Cardiac septum (tissue), 1 donor: ENCODE measurements at regions not wholly inside any gene's neighbourhood (a gene's known extent, or its start where the extent isn't known, plus 50 kb on each side); places are given as distances from the start of the nearest gene placed in this dataset.

Experiments used
- DNase-seq: peaks from one replicate; pipeline ENCODE4 v3.0.0-alpha.2; 2020; ENCODE audit warnings: low spot score
- intact Hi-C: fragments of 100-400 bp; cut with DNase I; formaldehyde crosslinking; loops from one replicate; pipeline ENCODE4 v1.14.0; 2022
- donor health status: DM: no; HTN: no; CAD: no.

- peak; percentile 61 for DNase-seq
These were observed 210.4 kb downstream of the KIF26A start for GRCh38 chr14:104348741-104349140.

DNA sequence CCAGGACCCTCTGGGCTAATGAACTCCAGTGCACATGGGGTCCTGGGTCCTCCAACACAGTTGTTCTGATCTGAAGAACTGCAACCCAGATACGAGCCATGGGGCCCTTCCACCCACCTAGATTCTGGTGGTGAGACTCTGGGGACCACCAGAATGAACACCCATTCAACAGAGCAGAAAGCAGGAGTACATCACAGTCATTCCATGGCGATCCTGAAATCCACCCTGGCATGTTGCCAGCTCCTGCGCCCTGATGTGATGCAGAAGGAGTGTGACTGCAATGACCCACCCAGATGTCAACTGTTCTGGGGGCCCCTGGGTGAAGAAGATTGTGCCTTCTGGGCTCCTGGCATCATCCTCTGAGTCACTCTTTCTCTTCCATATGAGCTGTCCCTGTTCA is 211.6 kb downstream of the KIF26A start:
- intact Hi-C loops, result loop anchor here (10.0 kb wide), 1 partner anchor 215 kb away; the partner anchor contains the start of gene KIF26A
- peak; percentile 47 for DNase-seq

More at GRCh38 chr14:104348741-104349140, 210.4 kb downstream of the KIF26A start:
- intact Hi-C loops, result loop anchor here (10.0 kb wide), 1 partner anchor 214 kb away; the partner anchor contains the start of gene KIF26A

DNA sequence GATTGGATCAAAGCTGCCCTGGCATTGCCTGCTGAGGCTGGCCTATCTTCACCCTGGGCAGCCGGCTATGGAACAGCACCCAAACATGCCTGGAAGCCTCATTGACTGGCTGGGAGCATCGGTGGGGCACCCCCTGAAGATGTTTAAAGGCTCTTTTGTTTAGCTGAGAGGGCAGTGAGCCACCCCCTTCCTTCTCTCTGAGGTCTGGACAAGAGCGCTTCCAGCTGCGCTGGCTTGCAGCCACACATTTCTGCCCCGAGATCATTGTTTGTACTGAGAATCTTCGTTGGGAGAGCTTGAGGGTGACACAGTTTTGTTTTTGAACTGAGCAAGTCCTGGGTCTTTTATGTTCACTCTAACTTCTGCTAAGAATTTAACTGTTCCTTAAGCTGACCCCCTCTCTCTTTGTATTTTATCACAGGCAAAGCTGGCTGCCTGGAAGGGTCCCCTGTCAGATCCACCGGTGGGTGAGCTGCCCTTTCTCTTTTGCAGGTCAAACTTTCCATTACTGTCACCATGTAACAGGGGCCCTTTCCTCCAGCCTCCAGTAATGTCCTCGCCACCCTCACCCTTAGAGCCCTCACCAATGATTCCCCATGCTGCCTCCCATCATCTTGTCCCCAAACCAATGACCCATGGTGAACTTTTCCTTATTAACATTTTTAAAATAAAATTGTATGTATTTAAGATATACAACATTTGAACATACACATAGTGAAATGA is 212.2 kb downstream of the KIF26A start:
- DNase-seq, result peak; percentile 41
- intact Hi-C loops, result no loop called here

DNA sequence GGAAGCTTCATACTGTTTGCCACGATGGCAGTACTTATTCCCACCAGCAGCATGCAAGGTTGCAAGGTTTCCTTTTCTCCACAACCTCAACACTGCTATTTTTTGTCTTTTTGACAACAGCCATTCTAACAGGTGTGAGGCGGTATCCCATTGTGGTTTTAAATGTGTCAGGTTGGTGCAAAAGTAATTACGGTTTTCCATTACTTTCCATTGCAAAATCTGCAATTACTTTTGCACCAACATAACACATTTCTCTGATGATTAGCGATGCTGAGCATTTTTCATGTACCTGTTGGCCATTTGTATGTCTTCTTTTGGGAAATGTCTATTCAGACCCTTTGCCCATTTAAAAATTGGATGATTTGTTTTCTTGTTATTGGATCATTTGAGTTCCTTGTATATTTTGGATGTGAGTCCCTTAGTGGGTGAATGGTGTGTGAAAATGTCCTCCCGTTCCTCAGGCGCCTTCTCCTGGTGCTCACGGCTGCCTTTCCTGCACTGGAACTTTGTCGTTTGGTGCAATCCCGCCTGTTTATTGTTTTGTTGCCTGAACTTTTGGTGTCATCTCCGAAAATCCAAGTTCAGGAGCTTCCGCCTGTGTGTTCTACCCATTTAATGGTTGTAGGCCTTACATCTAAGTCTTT is 213.6 kb downstream of the KIF26A start:
- intact Hi-C loops, result no loop called here
- DNase-seq, result no peak

DNA sequence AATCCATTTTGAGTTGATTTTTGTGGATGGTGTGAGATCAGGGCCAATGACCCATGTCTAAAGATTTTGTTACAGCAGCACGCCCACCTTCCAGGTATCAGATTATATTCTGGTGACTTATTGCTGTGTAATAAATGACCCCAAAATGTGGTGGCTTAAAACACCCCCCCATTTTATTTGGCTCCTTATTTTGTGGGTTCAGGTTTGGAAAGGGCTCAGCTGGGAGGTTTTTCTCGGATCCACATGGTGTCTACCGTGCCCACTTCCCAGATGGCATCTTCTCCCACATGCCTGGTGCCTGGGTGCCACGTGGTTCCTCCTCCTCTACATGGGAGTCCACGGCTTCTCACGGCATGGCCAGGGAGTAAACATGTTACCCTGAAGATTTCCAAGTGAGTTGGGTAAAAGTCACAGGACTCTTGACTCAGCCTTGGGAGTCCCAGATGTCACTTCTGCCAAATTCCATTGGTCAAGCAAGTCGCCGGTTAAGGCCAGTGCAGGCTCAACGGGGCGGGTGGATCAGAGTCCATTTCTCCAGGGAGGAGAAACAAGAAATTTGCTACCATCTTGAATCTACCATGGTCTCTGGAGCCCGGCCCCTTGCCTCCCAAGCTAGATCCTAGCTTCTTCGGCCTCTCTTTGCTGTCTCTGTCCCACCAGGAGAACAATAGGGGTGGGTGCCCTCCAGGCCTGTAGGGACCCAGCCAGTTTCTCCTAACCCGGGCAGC is 214.3 kb downstream of the KIF26A start:
- intact Hi-C loops, result no loop called here
- peak; percentile 50 for DNase-seq

DNA sequence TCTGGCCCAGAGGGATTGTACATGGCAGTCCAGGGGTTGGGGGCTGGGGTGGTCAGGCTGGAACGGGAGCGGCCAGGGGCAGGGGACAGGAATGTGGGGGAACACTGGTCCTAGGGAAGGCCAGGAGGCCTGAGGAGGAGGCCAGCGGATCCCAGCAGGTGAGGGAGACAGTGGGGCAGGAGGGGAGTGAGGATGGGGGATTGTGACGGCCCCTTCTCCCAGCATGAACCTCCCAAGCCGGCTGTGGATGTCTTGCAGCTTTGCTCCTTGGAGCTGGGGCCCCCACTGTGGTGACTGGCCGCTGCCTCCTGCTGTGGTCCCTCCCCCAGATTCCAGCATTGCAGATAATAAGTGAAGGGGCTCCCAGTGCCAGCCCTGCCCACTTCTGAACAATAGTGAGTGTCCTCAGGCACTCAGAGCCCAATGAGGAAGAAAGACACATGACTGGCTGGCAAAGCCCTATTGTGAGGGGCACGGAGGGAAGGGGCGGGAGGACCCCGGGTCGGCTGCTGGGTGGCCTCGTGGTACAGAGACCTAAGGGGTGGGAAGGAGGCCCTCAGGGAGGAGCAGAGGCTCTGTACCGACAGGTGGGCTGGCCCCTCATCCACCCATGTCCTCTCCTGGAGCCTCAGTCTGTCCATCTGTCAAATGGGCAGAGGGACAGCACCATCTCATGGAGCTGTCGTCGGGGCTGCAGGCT is 215.0 kb downstream of the KIF26A start:
- intact Hi-C loops, result no loop called here
- peak; percentile 66 for DNase-seq

- peak; percentile 75 for DNase-seq
- intact Hi-C loops, result no loop called here
These were observed 215.7 kb downstream of the KIF26A start for GRCh38 chr14:104353921-104354701.

DNA sequence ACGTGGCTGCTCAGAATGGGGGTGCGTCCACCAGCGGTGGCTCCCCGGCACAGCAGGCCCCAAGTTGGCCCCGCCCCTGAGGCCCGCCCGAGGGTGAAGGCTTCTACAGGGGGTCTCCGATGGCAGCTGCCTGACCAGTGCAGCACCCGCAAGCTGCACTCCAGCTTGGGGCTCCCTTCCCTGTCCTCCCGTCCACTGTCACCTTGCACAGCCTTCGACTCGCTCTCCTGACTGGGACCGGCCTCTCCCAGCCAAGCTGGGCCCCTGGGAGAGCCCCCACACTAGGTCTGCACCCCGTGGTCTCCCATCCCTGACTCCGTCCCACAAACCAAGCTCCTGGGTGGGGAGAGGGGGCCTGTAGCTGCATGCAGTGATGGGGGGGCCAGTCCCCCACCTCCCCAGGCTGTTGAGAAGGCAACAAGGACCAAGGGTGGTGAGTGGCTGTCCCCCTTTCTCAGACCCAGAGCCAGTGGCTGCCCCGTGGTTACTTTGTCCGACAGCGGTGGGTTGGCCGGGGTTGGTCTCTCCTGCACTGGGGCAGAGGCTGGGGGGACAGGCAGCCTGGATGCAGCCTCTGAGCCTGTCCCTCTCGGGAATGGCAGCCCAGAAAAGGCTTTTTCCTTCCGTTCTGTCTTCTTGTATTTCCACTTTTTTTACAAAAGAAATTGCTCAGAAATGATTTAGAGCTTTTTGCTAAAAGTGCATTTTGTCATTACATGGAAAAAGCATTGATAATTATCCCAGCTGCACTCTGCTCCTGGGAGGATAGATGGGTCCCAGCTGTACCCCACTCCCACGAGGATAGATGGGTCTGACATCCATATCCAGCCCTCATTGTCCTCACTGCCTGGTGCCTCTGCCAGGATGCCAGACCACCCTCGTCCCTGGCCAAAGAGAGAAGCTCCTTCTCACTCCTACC is 217.0 kb downstream of the KIF26A start:
- DNase-seq, result peak; percentile 56
- intact Hi-C loops, result no loop called here

DNA sequence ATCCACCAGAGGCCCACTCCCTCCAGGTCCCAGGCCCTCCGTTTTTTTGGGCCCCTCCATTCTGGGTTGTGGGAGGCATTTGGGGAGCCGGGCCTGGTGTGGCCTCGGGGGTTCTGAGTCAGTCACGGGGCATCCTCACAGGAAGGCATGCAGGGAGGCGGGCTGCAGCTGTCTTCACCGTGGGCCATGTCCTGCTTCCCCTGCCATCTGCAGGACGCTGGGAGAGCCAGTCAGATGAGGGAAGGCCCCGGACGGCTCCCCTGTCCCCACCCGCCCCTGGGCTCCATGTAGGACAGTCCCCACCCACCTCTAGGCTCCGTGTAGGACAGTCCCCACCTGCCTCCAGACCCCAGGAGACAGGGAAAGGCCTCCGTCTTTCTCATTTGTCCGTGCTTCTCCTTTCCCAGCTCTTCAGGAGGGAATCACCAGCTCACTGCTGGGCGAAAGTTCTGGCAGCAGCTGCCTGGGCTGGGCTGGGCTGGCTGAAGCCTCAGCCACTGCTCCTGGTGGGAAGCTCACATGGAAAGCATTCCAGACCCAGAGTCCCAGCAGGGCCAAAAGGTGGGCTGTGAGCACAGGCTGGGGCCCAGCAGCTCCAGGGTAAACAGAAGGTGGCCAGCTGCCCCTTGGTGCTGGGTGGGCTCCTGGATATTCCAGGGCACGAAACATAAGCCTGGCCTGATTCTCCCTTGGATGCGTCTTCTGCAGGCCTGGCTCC is 217.8 kb downstream of the KIF26A start:
- intact Hi-C loops, result no loop called here
- DNase-seq, result peak; percentile 70

- intact Hi-C loops, result no loop called here
- peak; percentile 73 for DNase-seq
These were observed 218.6 kb downstream of the KIF26A start for GRCh38 chr14:104356738-104357688.

DNA sequence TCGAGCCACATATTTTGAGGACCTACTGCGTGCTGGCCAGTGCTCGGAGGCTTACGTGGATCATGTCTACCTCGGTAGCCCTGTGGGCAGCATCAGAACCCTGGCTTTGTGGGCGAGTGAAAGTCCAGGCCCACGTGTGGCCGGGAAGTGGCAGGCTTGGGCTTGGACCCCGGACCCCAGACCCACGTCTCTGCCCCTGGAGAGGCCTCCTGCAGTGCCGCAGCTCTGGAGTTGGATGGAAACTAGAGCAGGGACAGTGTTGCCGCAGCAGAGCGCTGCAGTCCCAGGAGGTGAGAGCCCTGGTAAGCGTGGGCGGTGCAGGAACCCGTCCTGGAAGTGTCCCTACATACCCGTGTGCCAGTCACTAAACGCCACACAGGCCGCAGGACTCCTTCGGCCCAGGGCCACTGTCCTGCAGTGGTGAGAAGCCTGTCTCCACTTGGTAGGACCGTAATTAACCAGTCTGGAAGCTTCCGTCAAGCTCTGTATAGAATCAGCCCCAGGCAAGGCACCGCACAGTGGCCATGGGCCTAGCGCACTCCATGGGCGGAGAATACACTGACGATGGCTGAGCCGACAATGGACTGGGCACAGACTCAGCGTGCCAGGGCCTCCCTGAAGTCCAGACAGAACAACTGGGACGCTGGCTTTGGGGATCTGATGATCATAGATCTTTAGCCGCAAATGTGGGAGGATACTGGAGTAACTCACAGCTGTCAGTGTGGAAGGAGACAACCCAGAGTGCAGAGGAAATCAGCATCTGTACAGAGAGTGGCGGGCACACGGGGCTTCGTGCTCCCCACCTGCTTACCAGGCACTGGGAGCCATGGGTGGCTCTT is 219.5 kb downstream of the KIF26A start:
- intact Hi-C loops, result no loop called here
- peak; percentile 70 for DNase-seq

DNA sequence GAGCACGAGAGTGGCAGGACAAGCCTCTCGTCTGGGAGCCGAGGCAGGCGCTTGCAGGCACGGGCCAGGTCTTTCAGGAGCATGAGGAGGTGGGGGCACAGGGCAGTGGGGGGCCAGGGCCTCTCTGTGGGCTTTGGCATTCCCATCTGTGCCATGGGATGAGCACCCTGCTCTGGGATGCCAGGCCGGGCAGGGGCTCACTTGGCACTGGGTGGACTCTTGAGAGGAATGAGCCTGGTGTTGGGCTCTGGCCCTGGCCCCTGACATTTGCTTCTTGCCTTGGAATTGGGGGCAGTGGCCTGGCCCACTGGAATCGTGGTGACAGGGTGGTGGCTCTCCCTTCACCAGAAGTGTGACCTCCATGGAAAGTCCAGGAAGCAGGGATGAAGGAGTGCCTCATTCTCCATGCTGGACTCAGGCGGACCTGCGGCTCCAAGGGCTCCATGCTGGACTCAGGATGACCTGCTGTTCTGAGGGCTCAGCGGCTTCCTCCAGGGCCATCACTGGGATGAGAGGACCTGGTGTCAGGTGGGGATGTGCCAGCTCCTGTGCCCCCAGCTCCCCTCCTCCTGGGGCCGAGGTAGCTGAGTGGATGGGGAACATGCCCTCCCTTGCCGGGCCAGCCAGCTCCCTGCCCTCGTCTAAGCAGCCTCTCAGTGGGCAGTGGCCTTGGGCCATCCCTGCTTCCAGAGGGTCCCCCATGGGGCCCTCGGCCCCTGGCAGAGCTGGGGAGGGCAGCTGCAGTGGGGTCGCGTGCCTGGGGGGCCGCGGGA is 220.3 kb downstream of the KIF26A start:
- peak; percentile 66 for DNase-seq
- intact Hi-C loops, result no loop called here

DNA sequence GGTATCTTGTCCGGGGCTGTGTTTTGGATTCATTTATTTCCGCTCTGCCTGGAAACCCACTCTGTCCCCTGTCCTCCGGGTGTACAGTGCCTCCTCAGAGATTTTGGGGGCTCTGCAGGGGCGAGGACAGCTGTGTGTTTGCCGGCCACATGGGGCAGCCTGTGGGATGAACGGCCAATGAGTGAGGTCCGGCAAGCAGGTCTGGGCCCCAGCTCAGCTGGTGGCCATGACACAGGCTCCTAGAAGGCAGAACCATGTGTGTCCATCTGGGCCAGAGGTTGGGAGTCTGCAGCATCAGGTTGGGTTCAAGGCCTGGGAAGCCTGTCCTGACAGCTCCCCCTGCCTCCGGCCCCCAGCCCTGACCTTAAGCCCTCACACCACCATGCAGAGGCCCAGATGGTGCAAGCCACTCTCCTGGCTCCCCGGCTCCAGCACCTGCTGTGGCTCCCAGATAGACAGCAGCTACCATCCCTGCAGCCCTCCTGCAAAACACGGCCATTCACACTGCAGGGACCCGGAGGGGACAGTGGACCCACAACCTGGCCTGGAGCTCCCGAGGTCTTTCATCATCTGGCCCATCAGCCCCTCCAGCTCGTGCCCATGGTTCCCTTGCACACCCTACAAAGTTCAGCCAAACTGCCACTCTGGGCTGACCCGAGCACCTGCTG is 220.1 kb upstream of the C14orf180 start:
- peak; percentile 70 for DNase-seq

GRCh38 chr14:104359969-104360442 is 219.6 kb upstream of the C14orf180 start:
- intact Hi-C loops, result no loop called here
- peak; percentile 71 for DNase-seq

More for the DNA sequence above, 220.1 kb upstream of the C14orf180 start:
- intact Hi-C loops, result no loop called here
